GM19397 (cell line): ENCODE measurements at regions not wholly inside any gene's neighbourhood (a gene's known extent, or its start where the extent isn't known, plus 50 kb on each side); places are given as distances from the start of the nearest gene placed in this dataset.

Experiments
- ATAC-seq: cut with Tn5 transposase; IDR thresholded peaks from one replicate; pipeline ENCODE4 v1.9.1; 2021; ENCODE audit warnings: mild to moderate bottlenecking, moderate library complexity; ENCODE audit not compliant: unreplicated experiment

DNA sequence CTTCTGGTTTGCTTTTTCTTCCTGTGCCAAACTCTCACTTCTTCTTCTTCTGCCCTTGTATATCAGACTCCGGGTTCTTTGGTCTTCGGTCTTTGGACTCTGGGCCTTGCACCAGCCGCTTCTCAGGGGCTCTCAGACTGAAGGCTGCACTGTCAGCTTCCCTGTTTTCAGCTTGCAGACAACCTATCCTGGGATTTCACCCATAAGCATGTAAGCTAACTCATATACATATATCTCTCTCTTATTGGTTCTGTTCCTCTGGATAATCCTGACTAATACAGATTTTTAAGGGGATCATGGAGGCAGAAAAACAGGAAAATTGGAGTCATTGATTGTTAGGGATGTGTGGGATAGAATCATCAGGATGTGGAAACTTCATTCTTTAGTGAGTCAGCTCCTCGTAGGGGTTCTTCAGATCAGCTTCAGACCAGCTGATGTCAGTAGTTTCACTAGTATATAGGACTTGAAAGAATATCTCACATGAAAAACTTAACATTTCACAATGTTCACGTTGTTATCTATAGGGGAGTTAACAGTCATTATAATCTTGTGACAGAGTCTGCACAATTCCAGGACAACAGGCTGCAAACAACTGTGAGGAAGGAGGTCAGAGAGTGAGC is 102.9 kb downstream of the RASSF9 start:
- no peak for ATAC-seq

DNA sequence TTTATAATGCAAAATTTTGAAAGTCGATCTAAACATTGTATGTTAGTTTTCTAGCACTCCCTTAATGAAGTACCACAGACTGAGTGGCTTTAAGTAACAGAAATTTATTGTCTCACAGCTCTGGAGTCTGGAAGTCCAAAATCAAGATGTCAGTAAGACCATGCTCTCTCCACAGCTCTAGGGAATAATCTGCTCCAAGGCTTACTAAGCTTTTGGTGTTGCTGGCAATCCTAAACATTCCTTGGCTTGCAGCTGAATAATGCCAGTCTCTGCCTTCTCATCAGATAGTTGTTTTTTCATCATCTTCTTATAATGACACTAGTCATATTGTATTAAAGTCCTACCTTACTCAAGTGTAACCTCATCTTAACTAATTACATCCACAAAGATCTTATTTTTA is 102.2 kb downstream of the RASSF9 start:
- no peak for ATAC-seq

DNA sequence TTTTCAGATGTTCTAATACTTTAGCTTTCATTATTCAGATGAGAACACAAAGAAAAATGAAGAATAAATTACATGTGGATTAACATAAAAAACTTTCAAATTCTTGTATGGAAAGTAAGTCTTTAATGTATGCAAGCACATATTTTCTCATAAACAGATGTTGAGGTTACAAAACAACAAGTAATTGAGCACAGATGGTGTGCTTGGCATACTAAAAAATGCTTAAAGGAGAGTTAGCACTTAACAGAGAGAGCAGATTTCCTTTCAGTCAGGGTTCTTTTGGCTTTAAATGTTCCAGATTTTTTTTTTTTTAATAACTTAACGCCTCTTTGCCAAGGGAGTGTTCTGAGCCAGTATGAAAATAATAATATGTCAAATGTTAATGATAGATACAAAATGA is 96.0 kb downstream of the RASSF9 start:
- ATAC-seq, result no peak

DNA sequence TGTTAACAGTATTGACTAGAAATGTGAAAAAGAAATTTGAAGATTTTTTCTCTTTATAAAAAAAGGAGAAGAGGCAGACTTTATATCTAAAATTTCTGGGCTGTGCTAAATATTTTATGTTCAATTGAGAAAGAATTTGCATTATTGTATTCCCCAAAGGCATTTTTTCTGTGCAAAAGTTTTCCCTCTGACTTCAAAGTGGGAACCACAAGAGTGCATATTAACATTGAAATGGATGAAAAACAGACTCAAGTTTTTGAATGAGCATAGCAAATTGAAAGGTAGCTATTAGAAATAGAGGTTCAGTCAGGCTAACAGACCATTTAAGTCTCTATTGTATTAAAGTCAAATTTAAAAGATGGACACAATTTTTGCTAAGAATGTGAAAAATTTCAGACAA is 95.2 kb downstream of the RASSF9 start:
- ATAC-seq, result no peak

DNA sequence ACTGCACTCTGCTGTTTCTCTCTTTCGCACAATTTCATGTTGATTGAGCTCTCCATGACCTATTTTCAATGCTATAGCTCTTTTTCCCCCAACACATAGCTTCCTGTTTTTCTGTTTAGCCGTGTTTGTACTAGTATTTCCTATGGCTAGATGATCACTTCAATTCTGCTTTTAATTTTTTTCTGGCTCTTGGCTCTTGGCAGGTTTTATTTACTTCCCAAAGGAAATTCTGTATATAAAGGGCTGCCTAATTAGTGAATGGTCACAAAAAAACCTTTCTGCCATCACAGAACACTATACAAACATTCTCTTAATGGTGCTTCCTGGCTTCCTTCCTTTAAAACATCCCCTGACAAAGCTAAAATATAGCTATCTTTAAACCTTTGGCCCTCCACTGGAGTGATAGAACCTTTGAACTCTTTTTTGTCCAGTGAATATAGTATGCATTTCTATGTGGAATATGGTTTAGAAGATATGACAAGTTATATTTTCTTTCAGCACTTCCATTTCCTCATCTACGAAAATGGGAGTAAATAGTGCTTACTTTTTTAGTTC is 88.2 kb downstream of the RASSF9 start:
- no peak for ATAC-seq
